Vagina (tissue), 2 donors: ENCODE measurements at regions not wholly inside any gene's neighbourhood (a gene's known extent, or its start where the extent isn't known, plus 50 kb on each side); places are given as distances from the start of the nearest gene placed in this dataset.

Experiments
- DNase-seq, 2 donors: peaks; one replicate each; pipeline ENCODE4 v3.0.0-alpha.2; 2017; ENCODE audit errors: extremely low spot score in 2 of 2
- H3K27ac ChIP-seq: fragments of 200-600 bp; sonication (generic); one replicate; pipeline ENCODE4 v1.5.1; 2019
- H3K27me3 ChIP-seq: fragments of 200-600 bp; sonication (generic); one replicate; pipeline ENCODE4 v1.5.1; 2019
- H3K36me3 ChIP-seq, 2 donors: fragments of 200-600 bp; sonication (generic); one replicate each; pipeline ENCODE4 v1.5.1; 2017 to 2019
- H3K4me1 ChIP-seq: fragments of 200-600 bp; sonication (generic); one replicate; pipeline ENCODE4 v1.5.1; 2019
- H3K4me3 ChIP-seq, 2 donors: fragments of 200-600 bp; sonication (generic); 1 replicate in 1 of 2; 2 replicates in 1 of 2; pipeline ENCODE4 v1.5.1; 2016 to 2019
- H3K9me3 ChIP-seq: fragments of 200-600 bp; sonication (generic); one replicate; pipeline ENCODE4 v1.5.1; 2019
- CTCF ChIP-seq, 3 experiments: fragments of 450-650 bp in 2 of 3; fragments of 200-600 bp in 1 of 3; sonication (generic) in 1 of 3; IDR thresholded peaks; one replicate each; pipeline ENCODE4 v1.5.1; 2017 to 2019; ENCODE audit warnings: antibody characterized with exemption in 3 of 3, mild to moderate bottlenecking in 2 of 3, moderate library complexity in 2 of 3
- POLR2A ChIP-seq, 2 donors: fragments of 450-650 bp; IDR thresholded peaks; one replicate each; pipeline ENCODE4 v1.6.1; 2017; ENCODE audit warnings: antibody characterized with exemption in 2 of 2, mild to moderate bottlenecking in 2 of 2, moderate library complexity in 2 of 2
- POLR2AphosphoS5 ChIP-seq, 2 donors: sonication (generic); formaldehyde crosslinking; IDR thresholded peaks; one replicate each; pipeline ENCODE4 v1.9.0; 2017; ENCODE audit warnings: antibody characterized with exemption in 2 of 2, mild to moderate bottlenecking in 2 of 2, low read depth in 1 of 2; ENCODE audit not compliant: insufficient read depth in 1 of 2
- intact Hi-C: fragments of 100-400 bp; cut with DNase I; formaldehyde crosslinking; loops from one replicate; pipeline ENCODE4 v1.15.1; 2023

DNA sequence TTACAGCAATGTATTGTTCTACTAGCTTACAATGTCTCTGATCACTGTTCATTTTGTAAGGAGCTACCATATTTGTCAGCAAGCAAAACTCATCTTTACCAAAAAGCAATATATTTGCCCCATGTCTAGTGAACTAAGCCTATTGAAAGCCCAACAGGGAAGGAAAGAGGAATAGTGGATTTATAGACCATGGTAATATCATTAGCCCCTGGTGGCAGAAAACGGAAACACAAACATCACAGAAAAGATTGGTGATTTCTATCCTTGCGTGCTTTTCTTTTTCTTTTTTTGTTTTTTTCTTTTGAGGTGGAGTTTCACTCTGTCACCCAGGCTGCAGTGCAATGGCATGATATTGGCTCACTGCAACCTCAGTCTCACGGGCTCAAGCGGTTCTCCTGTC is 1562.4 kb upstream of the TMEM132C start:
- no peaks in the 10 kb centered on the region for H3K36me3 ChIP-seq
- H3K4me1 ChIP-seq, result no peaks in the 10 kb centered on the region
- intact Hi-C loops, result no loop called here
- H3K27me3 ChIP-seq, result no peaks in the 10 kb centered on the region
- H3K4me3 ChIP-seq, result no peak overlapping the region
- no peak for DNase-seq
- H3K9me3 ChIP-seq, result no peaks in the 10 kb centered on the region
- no peak overlapping the region for H3K27ac ChIP-seq
- TF ChIP-seq CTCF (IDR thresholded peaks at IDR 0.05), result no peak
- no peak for TF ChIP-seq POLR2AphosphoS5 (IDR thresholded peaks at IDR 0.05; ENCODE audit: insufficient read depth in 1 of 2, low read depth in 1 of 2)
- no peak for TF ChIP-seq POLR2A (IDR thresholded peaks at IDR 0.05)

- no peak for DNase-seq
- intact Hi-C loops, result no loop called here
- no peaks in the 10 kb centered on the region for H3K27me3 ChIP-seq
Observed at GRCh38 chr12:126706300-126706699, 1560.7 kb upstream of the TMEM132C start.

GRCh38 chr12:126708492-126708896 is 1558.5 kb upstream of the TMEM132C start:
- Histone ChIP-seq H3K27ac (no peak overlapping the region), H3K36me3 (no peaks in the 10 kb centered on the region), H3K9me3 (no peaks in the 10 kb centered on the region), H3K4me3 (no peak overlapping the region), H3K27me3 (no peaks in the 10 kb centered on the region), H3K4me1 (no peaks in the 10 kb centered on the region)
- DNase-seq, result no peak
- intact Hi-C loops, result no loop called here
- no peak for TF ChIP-seq POLR2AphosphoS5 (IDR thresholded peaks at IDR 0.05; ENCODE audit: insufficient read depth in 1 of 2, low read depth in 1 of 2)
- no peak for TF ChIP-seq CTCF (IDR thresholded peaks at IDR 0.05)
- no peak for TF ChIP-seq POLR2A (IDR thresholded peaks at IDR 0.05)

More at GRCh38 chr12:126706300-126706699, 1560.7 kb upstream of the TMEM132C start:
- Histone ChIP-seq H3K27ac (no peak overlapping the region), H3K36me3 (no peaks in the 10 kb centered on the region), H3K9me3 (no peaks in the 10 kb centered on the region), H3K4me3 (no peak overlapping the region), H3K4me1 (no peaks in the 10 kb centered on the region)
- TF ChIP-seq POLR2A (IDR thresholded peaks at IDR 0.05) (no peak), POLR2AphosphoS5 (IDR thresholded peaks at IDR 0.05; ENCODE audit: insufficient read depth in 1 of 2, low read depth in 1 of 2) (no peak), CTCF (IDR thresholded peaks at IDR 0.05) (no peak)

DNA sequence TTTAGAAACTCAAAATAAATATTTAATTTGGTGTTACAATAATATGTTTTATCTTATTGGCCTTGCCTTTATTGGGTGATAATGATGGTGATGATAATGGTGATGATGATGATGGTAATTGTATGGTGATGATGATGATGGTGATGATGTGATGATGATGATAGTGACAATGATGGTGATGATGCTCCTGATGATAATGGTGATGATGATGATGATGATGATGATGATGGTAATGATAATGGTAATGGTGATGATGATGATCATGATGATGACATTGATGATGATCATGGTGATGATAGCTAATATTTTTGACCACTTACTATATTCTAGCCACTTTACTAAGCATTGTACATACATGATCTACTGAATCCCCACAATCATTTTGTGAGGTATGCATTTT is 1548.6 kb upstream of the TMEM132C start:
- Histone ChIP-seq H3K27me3 (no peaks in the 10 kb centered on the region), H3K27ac (no peak overlapping the region), H3K4me3 (no peak overlapping the region), H3K9me3 (no peaks in the 10 kb centered on the region), H3K4me1 (no peaks in the 10 kb centered on the region), H3K36me3 (no peaks in the 10 kb centered on the region)
- DNase-seq, result no peak
- TF ChIP-seq POLR2A (IDR thresholded peaks at IDR 0.05), result no peak
- TF ChIP-seq POLR2AphosphoS5 (IDR thresholded peaks at IDR 0.05; ENCODE audit: insufficient read depth in 1 of 2, low read depth in 1 of 2), result no peak
- TF ChIP-seq CTCF (IDR thresholded peaks at IDR 0.05), result no peak
- intact Hi-C loops, result no loop called here

- H3K27ac ChIP-seq, result no peak overlapping the region
- intact Hi-C loops, result no loop called here
Observed at GRCh38 chr12:126719912-126720705, 1546.9 kb upstream of the TMEM132C start.

More at GRCh38 chr12:126719912-126720705, 1546.9 kb upstream of the TMEM132C start:
- Histone ChIP-seq H3K9me3 (no peaks in the 10 kb centered on the region), H3K4me1 (no peaks in the 10 kb centered on the region), H3K36me3 (no peaks in the 10 kb centered on the region), H3K4me3 (no peak overlapping the region), H3K27me3 (no peaks in the 10 kb centered on the region)
- no peak for DNase-seq
- TF ChIP-seq POLR2AphosphoS5 (IDR thresholded peaks at IDR 0.05; ENCODE audit: insufficient read depth in 1 of 2, low read depth in 1 of 2) (no peak), CTCF (IDR thresholded peaks at IDR 0.05) (no peak), POLR2A (IDR thresholded peaks at IDR 0.05) (no peak)
